ENCODE measurements at regions not wholly inside any gene's neighbourhood (a gene's known extent, or its start where the extent isn't known, plus 50 kb on each side); places are given as distances from the start of the nearest gene placed in this dataset.

DNA sequence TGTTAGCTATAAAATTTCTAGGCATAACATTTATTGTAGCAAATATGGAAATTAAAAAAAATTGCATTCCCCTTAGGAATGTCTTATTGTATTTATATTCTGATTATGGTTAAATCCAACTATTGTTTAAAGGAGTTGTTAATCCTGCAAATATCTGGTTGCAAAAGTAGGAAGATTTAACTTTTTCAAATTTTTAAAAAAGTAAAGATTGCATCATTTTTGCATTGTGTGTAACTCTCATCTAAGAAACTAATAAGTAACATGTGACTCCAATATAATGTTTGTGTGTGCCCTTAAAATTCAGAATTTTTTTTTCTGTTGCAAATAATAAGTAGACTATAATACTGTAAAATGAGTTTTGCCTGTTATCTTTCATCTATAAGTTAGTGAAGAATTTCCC is 204.1 kb upstream of the DPH6 start:
- Mint-ChIP-seq H3K4me3 (no peak overlapping the region), H3K27ac (no peak overlapping the region), H3K27me3 (ENCODE audit: low read depth) (no peaks in the 10 kb centered on the region), H3K9me3 (peaks cover 0 to 2% of the 10 kb centered on the region in 2 experiments; a peak in 1 of 5 replicates), H3K36me3 (ENCODE audit: insufficient read depth in 1 of 3, low read depth in 3 of 3) (peaks cover 0 to 5% (median 3%) of the 10 kb centered on the region in 3 experiments; a peak in 3 of 7 replicates), H3K4me1 (peaks cover 6 to 17% of the 10 kb centered on the region in 2 experiments)
- no peaks in the 10 kb centered on the region for H3K79me2 ChIP-seq (ENCODE audit: insufficient read depth, low read length)
- no peak overlapping the region for H4K91ac ChIP-seq (ENCODE audit: insufficient read length, low read depth, low read length)
- no peak overlapping the region for H2BK120ac ChIP-seq (ENCODE audit: low read depth, low read length, poor library complexity, severe bottlenecking)
- no peak overlapping the region for H3T11ph ChIP-seq (ENCODE audit: low read length)
- no peak overlapping the region for H3K56ac ChIP-seq (ENCODE audit: insufficient read length, low read depth, low read length)
- no peak overlapping the region for H3K4me2 ChIP-seq (ENCODE audit: insufficient read depth, insufficient read length, low read length)
- no peak overlapping the region for H4K5ac ChIP-seq (ENCODE audit: insufficient read length, low read depth, low read length)
- H3K23me2 ChIP-seq (ENCODE audit: insufficient read length, low read depth, low read length, poor library complexity, severe bottlenecking): no peaks in the 10 kb centered on the region
- H4K20me1 ChIP-seq (ENCODE audit: control insufficient read depth, insufficient read depth, insufficient read length): no peaks in the 10 kb centered on the region
- H2BK5ac ChIP-seq (ENCODE audit: insufficient read length, low read length): no peak overlapping the region
- H2AK5ac ChIP-seq (ENCODE audit: insufficient read length, low read length): no peak overlapping the region
- H3K18ac ChIP-seq (ENCODE audit: insufficient read length, low read depth, low read length): no peak overlapping the region
- no peak overlapping the region for H3K27ac ChIP-seq (ENCODE audit: insufficient read length, low read depth, low read length)
- no peak overlapping the region for H2AFZ ChIP-seq (ENCODE audit: low read length)
- H3K4ac ChIP-seq (ENCODE audit: low read depth, low read length): no peak overlapping the region
- H2BK20ac ChIP-seq (ENCODE audit: low read depth, low read length, poor library complexity, severe bottlenecking): no peak overlapping the region
- H3K9me3 ChIP-seq (ENCODE audit: control insufficient read depth, low read depth, low read length): no peaks in the 10 kb centered on the region
- no peak overlapping the region for H4K8ac ChIP-seq (replicated peaks; ENCODE audit: insufficient read length, low read depth, low read length)
- H2BK12ac ChIP-seq (ENCODE audit: insufficient read length, low read depth, low read length): no peak overlapping the region
- H3K23ac ChIP-seq (ENCODE audit: insufficient read length, low read depth, low read length): no peak overlapping the region
- no peaks in the 10 kb centered on the region for H3K79me1 ChIP-seq (ENCODE audit: insufficient read depth, low read depth, low read length, poor library complexity, severe bottlenecking)
- no peak overlapping the region for H3K9ac ChIP-seq (ENCODE audit: extremely low read depth, insufficient read length, low read length)
- no peaks in the 10 kb centered on the region; the same call in 1 of the 2 replicates for H3K4me1 ChIP-seq (ENCODE audit: insufficient read depth, low read length)
- TF ChIP-seq, protein P1, sequence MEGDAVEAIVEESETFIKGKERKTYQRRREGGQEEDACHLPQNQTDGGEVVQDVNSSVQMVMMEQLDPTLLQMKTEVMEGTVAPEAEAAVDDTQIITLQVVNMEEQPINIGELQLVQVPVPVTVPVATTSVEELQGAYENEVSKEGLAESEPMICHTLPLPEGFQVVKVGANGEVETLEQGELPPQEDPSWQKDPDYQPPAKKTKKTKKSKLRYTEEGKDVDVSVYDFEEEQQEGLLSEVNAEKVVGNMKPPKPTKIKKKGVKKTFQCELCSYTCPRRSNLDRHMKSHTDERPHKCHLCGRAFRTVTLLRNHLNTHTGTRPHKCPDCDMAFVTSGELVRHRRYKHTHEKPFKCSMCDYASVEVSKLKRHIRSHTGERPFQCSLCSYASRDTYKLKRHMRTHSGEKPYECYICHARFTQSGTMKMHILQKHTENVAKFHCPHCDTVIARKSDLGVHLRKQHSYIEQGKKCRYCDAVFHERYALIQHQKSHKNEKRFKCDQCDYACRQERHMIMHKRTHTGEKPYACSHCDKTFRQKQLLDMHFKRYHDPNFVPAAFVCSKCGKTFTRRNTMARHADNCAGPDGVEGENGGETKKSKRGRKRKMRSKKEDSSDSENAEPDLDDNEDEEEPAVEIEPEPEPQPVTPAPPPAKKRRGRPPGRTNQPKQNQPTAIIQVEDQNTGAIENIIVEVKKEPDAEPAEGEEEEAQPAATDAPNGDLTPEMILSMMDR (conservative IDR thresholded peaks at IDR 0.05): no peak
- no peak overlapping the region for H2BK15ac ChIP-seq (ENCODE audit: low read depth, low read length)
- no peak for DNase-seq
- H3K14ac ChIP-seq (ENCODE audit: insufficient read depth, low read length): no peak overlapping the region
- no peaks in the 10 kb centered on the region for H3K27me3 ChIP-seq (ENCODE audit: insufficient read depth, low read length)

Measured in H9 (cell line).